ENCODE measurements at regions not wholly inside any gene's neighbourhood (a gene's known extent, or its start where the extent isn't known, plus 50 kb on each side); places are given as distances from the start of the nearest gene placed in this dataset.
"Not testable (repeated sequence)": the region's sequence is repeated elsewhere in the genome, so short reads cannot be mapped to it uniquely, and the experiment has no call there.

GRCh38 chr2:87634106-87634505 is 113.8 kb upstream of the PLGLB2 start:
- not testable (repeated sequence) for DNase-seq (ENCODE audit: low read depth in 4 of 4, low spot score in 1 of 4)

DNA sequence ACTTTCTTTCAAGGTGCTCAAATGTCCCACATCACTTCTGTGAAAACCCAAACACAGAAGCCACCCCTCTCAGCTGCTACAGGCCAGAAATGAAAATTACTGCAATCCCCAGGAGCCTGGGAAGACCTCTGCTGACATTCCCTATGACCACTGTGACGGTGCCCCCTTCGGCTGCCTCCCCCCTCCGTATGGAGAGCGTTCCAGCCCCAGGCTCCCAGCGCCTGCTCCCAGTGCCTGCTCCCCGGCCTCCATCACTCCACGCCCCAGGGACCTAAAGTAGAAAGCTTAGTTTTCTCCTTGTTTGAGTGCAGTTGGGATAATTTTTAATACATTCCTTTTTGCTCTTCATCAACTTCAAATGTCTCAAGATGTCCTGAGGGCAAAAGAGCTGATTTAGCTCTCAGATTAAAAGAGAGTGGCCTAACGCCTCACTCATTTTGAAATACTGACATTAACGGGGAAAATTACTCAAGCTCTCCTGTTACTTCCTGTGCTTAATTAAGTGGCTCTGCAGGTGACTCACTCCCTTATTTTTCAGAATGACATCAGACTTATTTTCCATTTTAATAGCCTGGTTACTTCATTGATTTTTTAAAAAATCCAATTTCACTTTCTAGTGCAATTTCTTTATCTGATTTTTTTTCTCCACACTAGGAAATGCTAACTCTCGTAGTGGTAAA is 112.8 kb upstream of the PLGLB2 start:
- not testable (repeated sequence) for DNase-seq (ENCODE audit: low read depth in 4 of 4, low spot score in 1 of 4)

GRCh38 chr2:87636246-87636645 is 111.6 kb upstream of the PLGLB2 start:
- DNase-seq (ENCODE audit: low read depth in 4 of 4, low spot score in 1 of 4) = not testable (repeated sequence)

GRCh38 chr2:87636735-87637134 is 111.2 kb upstream of the PLGLB2 start:
- not testable (repeated sequence) for DNase-seq (ENCODE audit: low read depth in 4 of 4, low spot score in 1 of 4)

GRCh38 chr2:87637249-87637990 is 110.5 kb upstream of the PLGLB2 start:
- not testable (repeated sequence) for DNase-seq (ENCODE audit: low read depth in 4 of 4, low spot score in 1 of 4)

DNA sequence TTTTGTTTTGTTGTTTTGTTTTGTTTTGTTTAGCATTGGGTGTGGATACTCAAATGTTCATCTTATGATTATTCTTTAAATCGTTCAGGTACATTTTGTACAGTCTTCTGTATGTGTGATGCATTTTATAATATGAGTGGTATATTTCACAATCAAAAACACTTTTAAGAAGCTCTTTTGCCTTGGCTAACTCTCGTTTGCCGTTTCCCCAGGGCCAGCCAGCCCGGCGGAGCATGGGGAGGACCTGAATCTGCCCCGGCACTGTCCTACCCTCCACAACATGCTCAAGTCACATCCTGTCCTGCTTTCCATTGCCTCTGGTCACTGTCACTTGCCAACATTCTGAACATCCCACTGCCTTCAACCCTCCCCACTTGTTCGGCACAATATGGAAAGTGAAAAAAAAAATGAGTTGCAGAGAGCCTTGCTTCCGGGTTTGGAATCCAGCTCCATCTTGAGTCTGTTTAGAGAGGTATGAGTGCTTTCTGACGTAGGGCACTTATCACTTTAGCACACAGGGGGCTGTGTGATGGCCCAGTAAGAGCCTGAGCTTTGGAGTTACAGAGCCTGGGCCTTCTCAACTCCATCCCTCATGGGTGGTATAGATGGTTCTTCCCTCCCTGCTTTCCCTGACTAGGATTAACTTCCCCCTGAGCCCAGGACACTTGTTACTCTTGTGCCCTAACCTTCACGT is 109.6 kb upstream of the PLGLB2 start:
- not testable (repeated sequence) for DNase-seq (ENCODE audit: low read depth in 4 of 4, low spot score in 1 of 4)

- not testable (repeated sequence) for DNase-seq (ENCODE audit: low read depth in 4 of 4, low spot score in 1 of 4)
Measured at GRCh38 chr2:87638872-87639271, 109.0 kb upstream of the PLGLB2 start.

GRCh38 chr2:87639801-87640440 is 108.0 kb upstream of the PLGLB2 start:
- not testable (repeated sequence) for DNase-seq (ENCODE audit: low read depth in 4 of 4, low spot score in 1 of 4)

DNA sequence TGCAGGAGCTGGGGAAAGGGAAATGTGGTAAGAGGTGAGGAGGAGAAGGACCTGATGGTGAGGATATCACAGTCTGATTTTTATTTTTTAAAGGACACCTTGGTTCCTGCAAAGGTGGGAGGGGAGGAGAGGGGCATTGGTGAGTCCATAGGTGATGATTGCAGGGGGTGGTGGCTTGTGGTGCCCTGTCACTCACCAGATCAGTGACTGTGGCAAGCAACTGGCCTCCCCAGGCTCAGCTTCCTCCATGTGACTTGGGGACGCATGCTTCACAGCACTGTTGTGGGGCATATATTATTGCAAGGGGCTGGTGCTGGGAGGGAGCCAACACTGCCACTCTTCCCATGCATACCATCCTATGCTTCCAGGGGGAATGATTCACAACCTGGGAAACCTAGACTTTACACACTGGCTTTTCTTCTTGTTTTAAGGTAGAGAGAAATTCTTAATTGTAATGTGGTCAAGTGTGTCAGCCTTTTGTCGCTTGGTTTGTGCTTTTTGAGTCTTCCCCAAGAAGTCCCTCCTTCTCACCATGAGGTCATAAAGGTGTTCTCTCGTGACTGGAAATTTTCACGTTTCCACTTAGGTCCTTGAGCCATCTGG is 106.8 kb upstream of the PLGLB2 start:
- not testable (repeated sequence) for DNase-seq (ENCODE audit: low read depth in 4 of 4, low spot score in 1 of 4)

- not testable (repeated sequence) for DNase-seq (ENCODE audit: low read depth in 4 of 4, low spot score in 1 of 4)
Measured at GRCh38 chr2:87643165-87643564, 104.7 kb upstream of the PLGLB2 start.

DNA sequence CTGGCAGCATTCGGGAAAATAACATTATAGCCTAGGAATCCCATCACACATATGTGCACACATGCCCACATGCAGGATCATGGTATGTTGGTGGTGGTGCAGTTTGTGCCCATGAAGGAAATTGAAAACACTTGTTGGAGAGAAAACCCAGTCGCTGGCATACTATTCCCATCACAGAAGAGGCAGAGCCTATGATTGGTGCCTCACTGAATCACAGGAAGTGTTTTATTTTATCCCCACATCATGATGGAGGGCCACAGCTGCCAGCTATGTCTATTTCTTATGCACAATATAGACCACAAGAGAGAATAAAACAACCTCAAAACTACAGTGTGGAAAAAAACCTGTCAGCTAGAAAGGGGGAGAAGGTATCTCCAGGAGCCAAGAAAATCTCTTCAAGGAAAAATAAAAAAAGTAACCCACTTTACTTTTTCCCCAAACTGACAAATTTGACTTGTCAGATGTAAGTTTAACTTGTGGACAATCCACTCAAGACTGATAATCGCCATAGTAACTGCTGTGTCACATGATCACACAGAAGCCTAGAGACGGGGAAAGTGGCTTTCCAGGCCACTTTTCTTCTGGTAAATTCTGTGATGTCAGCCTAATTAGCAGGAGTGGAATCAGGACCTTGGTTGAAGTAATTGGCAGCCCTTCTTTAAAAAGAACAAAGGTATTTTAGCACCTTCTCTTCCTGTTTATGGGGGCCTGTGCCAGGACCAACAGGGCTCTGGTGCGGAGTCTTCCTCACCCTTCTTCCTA is 100.0 kb upstream of the PLGLB2 start:
- not testable (repeated sequence) for DNase-seq (ENCODE audit: low read depth in 4 of 4, low spot score in 1 of 4)

DNA sequence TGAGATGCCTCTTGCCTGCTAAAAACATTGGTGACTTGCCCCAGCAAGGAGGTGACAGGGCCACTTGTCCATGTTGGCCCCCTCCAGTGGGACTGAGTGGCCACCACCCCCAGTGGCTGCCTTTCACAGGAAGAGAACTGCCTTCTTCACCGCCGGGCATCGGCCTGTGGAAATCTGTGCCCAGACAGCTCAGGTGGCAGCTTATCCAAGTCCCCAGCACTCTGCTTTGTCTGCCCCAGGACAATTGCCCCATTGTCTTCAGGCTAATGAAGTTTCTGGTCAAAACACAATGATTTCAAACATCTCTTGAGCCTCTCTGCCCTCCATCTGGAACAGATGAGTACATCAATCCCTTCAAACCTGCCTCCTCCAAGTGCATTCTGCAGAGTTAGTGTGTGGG is 99.1 kb upstream of the PLGLB2 start:
- DNase-seq (ENCODE audit: low read depth in 4 of 4, low spot score in 1 of 4) = not testable (repeated sequence)

GRCh38 chr2:87649871-87650270 is 98.0 kb upstream of the PLGLB2 start:
- DNase-seq (ENCODE audit: low read depth in 4 of 4, low spot score in 1 of 4) = not testable (repeated sequence)

- DNase-seq (ENCODE audit: low read depth in 4 of 4, low spot score in 1 of 4) = not testable (repeated sequence)
Measured at GRCh38 chr2:87650837-87651236, 97.0 kb upstream of the PLGLB2 start.

GRCh38 chr2:87651589-87651988 is 96.3 kb upstream of the PLGLB2 start:
- not testable (repeated sequence) for DNase-seq (ENCODE audit: low read depth in 4 of 4, low spot score in 1 of 4)

- not testable (repeated sequence) for DNase-seq (ENCODE audit: low read depth in 4 of 4, low spot score in 1 of 4)
Measured at GRCh38 chr2:87653373-87653772, 94.5 kb upstream of the PLGLB2 start.

DNA sequence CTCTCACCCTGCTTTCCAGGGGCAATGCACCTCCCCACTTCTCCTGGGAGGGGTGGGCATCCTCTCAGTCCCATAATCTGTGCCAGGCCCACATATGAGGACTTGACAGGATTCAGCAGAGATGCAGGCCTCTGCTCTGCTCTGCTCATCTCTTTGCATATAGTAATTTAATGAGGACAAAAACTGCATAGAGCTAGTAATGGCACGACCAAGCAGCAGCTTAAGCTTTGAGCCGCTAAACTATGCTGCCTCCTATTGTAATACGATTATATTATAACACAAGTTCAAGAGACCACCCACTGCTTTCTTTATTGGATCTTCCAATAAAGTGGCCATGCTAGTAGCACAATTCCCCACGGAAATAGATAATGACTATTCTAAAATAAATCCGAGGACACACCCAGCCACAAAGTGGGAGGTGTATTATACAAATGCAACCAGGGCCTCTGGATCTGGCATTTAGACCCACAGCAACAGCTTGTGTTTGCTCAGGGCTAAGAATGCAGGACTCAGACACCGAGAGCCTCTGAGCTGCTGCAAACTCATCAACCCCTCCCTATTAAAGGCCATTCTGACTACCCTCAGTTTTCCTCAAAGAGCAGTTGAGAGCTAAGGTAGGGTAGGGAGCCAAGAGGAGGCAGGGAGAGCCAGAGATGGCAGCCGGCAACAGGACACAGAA is 93.6 kb upstream of the PLGLB2 start:
- DNase-seq (ENCODE audit: low read depth in 4 of 4, low spot score in 1 of 4) = not testable (repeated sequence)

DNA sequence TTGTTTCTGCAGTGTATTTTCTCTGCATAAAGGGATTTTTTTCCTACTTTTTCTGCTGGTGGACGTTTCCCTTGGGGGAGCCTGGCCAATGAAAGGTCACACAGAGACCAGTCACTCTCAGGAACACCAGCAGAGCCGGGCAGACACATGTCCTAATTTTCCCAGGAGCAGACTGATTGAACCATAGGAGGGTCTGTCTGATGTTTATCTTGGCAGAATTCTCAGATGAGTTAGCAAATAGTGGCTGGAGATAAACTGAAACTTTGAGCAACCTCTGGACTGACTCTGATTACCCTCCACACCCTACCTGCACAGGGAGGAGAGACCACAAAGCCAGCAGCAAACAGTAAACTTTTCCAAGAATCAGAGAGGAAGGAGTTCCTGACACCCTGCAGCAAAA is 90.0 kb upstream of the PLGLB2 start:
- not testable (repeated sequence) for DNase-seq (ENCODE audit: low read depth in 4 of 4, low spot score in 1 of 4)

DNA sequence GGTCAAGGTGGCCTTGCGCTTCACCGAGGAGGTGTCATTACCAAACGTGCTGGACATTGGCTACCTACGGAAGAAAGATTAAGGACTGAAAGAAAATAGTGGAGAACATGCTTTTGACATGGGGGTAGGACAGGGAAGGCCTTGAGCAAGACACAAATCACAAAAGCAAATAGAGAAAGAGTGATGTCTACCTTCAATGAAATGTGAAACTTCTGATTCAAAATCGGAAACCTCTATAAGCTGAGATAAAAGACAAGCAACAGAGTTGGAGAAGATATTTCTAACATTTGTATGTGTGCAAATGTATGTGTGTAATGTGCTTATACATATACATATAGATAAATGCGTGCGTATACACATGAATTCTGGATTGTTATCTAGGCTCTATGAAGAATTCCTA is 89.5 kb upstream of the PLGLB2 start:
- not testable (repeated sequence) for DNase-seq (ENCODE audit: low read depth in 4 of 4, low spot score in 1 of 4)

- not testable (repeated sequence) for DNase-seq (ENCODE audit: low read depth in 4 of 4, low spot score in 1 of 4)
Measured at GRCh38 chr2:87658976-87659375, 88.9 kb upstream of the PLGLB2 start.

All from stimulated activated CD4-positive, alpha-beta T cell treated with anti-CD3 and anti-CD28 coated beads, Interleukin-1b, Interleukin-23, amount 100 ng/mL, for 24 hours (primary cell).